ACHN (cell line): ENCODE measurements at regions not wholly inside any gene's neighbourhood (a gene's known extent, or its start where the extent isn't known, plus 50 kb on each side); places are given as distances from the start of the nearest gene placed in this dataset.
A peak's percentile ranks its signal among the peaks of the same experiment; 100 is the strongest.
"Not testable (repeated sequence)": the region's sequence is repeated elsewhere in the genome, so short reads cannot be mapped to it uniquely, and the experiment has no call there.

Experiments
- DNase-seq: peaks from one replicate; pipeline ENCODE4 v3.0.0-alpha.2; 2015
- in situ Hi-C: cut with HindIII; loops from 2 replicates; pipeline ENCODE4 v1.10.0; 2017; ENCODE audit warnings: low sequenced_read_pairs, low pct_ligation_motif_present, low pct_unique_long_range_greater_than_20kb

GRCh38 chr3:66931699-66932098 lies 66.4 kb upstream of the KBTBD8 start:
- no peak for DNase-seq
- in situ Hi-C loops, result no loop called here

GRCh38 chr3:66933233-66933632 lies 64.9 kb upstream of the KBTBD8 start:
- in situ Hi-C loops, result no loop called here
- no peak for DNase-seq

GRCh38 chr3:66934041-66934440 lies 64.1 kb upstream of the KBTBD8 start:
- in situ Hi-C loops, result no loop called here
- no peak for DNase-seq

- in situ Hi-C loops, result no loop called here
- no peak for DNase-seq
Observed at GRCh38 chr3:66934725-66935124, 63.4 kb upstream of the KBTBD8 start.

- in situ Hi-C loops, DNase-seq: not testable (repeated sequence)
Observed at GRCh38 chr3:66937041-66937440, 61.1 kb upstream of the KBTBD8 start.

GRCh38 chr3:66938338-66938963 lies 59.7 kb upstream of the KBTBD8 start:
- in situ Hi-C loops, result no loop called here
- DNase-seq, result peak; percentile 55

GRCh38 chr3:66948041-66948440 lies 50.1 kb upstream of the KBTBD8 start:
- no peak for DNase-seq
- in situ Hi-C loops, result no loop called here
